ENCODE measurements at regions not wholly inside any gene's neighbourhood (a gene's known extent, or its start where the extent isn't known, plus 50 kb on each side); places are given as distances from the start of the nearest gene placed in this dataset.

- in situ Hi-C loops (cut with MboI; ENCODE audit: low sequenced_read_pairs) = no loop called here
These were observed 135.8 kb upstream of the CITED2 start for GRCh38 chr6:139510040-139510790.

DNA sequence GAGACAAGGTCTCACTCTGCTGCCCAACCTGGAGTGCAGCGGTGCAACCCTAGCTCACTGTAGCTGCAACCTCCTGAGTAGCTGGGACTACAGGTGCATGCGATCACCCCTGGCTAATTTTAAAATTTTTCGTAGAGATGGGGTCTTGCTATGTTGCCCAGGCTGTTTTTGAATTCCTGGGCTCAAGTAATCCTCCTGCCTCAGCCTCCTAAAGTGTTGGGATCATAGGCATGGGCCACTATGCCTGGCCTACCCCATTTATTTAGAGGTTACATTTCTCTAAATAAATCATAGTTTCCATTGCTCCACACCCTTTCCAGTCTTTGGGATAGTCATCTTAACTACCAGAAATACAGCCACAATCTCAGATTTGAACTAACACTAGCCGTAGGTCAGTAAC is 134.7 kb upstream of the CITED2 start:
- in situ Hi-C loops (cut with MboI; ENCODE audit: low sequenced_read_pairs) = no loop called here

DNA sequence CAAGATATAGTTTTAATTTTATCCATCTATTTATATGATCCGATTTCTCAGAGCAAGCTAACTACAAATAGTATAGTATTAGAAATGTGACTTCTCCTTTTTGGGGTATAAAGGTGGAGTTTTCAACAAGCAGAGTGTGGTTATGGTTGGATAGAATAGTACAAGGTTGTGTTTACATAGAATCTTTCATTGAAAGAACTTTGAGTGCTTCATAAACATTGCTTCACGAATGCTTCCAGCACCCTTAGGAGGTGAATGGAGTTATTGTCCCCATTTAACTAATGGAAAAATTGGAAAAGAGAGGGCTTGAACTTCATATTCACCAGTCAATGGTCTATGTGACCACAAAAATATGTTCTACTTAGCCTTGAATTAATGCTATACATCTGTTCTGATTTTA is 134.1 kb upstream of the CITED2 start:
- in situ Hi-C loops (cut with MboI; ENCODE audit: low sequenced_read_pairs) = no loop called here

- in situ Hi-C loops (cut with MboI; ENCODE audit: low sequenced_read_pairs) = no loop called here
These were observed 133.6 kb upstream of the CITED2 start for GRCh38 chr6:139508023-139508422.

DNA sequence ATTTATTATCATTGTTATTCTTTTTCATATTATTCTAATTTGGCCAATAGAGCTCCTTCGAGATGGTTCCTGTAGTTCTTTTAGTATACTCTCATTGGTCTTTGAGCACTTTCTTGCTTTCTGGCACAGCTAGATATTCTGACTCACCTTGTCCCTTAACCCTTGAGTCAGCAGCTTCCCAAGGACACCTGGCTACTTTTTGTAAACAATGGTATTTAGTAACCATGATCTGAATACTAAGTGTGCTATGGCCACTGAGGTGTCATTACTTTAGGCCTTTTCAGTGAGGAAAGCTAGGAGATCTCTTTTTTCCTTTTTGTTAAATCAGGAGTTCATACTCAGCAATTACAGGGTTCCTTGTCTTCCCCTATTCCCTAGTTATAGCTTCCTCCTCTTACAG is 126.5 kb upstream of the CITED2 start:
- in situ Hi-C loops (cut with MboI; ENCODE audit: low sequenced_read_pairs) = no loop called here

GRCh38 chr6:139498715-139499114 is 124.3 kb upstream of the CITED2 start:
- in situ Hi-C loops (cut with MboI; ENCODE audit: low sequenced_read_pairs) = no loop called here

DNA sequence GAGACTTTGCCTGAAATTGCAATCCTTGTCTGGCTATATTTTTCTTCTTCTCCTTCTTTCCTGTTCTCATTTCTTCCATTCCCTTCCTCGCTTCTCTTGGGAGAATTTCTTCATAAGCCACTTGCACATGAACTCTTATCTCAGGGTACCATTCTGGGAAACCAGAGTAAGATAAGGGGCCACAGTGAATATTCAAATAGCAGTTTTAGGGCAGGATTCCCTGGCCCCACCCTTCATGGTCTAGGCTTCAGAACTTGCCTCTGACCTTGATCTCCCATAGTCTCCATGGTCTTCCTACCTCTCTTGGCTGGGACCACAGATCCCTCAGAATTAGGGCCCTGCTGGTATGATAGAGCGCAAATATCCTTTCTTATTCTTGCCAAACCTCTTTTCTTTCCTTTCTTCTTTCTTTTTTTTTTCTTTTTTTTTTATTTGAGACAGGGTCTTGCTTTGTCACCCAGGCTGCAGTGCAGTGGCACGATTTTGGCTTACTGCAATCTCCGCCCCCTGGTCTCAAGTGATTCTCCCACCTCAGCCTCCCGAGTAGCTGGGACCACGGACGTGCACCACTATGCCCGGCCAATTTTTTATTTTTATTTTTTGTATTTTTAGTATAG is 123.0 kb upstream of the CITED2 start:
- in situ Hi-C loops (cut with MboI; ENCODE audit: low sequenced_read_pairs) = no loop called here

- in situ Hi-C loops (cut with MboI; ENCODE audit: low sequenced_read_pairs) = no loop called here
These were observed 122.4 kb upstream of the CITED2 start for GRCh38 chr6:139496654-139497344.

GRCh38 chr6:139494376-139494990 is 120.0 kb upstream of the CITED2 start:
- in situ Hi-C loops (cut with MboI; ENCODE audit: low sequenced_read_pairs) = no loop called here

- in situ Hi-C loops (cut with MboI; ENCODE audit: low sequenced_read_pairs) = no loop called here
These were observed 116.0 kb upstream of the CITED2 start for GRCh38 chr6:139490482-139490881.

DNA sequence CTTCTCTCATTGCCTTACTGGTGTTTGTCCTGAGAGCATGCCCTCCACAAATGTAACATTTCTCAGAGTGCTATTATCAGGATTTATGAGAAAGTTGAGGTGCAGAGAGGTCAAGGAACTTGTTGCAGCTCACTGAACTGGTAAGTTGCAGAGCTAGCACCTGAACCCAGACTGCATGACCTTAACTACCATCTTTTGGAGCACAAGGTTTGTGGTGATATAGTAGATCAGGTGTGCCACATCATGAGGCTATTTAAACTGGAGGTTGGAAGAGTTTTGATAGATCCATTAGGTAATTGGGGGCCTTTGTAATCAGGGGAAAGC is 112.0 kb upstream of the CITED2 start:
- in situ Hi-C loops (cut with MboI; ENCODE audit: low sequenced_read_pairs) = no loop called here

- in situ Hi-C loops (cut with MboI; ENCODE audit: low sequenced_read_pairs) = no loop called here
These were observed 111.5 kb upstream of the CITED2 start for GRCh38 chr6:139485742-139486475.

- in situ Hi-C loops (cut with MboI; ENCODE audit: low sequenced_read_pairs) = no loop called here
These were observed 110.7 kb upstream of the CITED2 start for GRCh38 chr6:139485185-139485584.

- in situ Hi-C loops (cut with MboI; ENCODE audit: low sequenced_read_pairs) = no loop called here
These were observed 108.6 kb upstream of the CITED2 start for GRCh38 chr6:139483079-139483478.

DNA sequence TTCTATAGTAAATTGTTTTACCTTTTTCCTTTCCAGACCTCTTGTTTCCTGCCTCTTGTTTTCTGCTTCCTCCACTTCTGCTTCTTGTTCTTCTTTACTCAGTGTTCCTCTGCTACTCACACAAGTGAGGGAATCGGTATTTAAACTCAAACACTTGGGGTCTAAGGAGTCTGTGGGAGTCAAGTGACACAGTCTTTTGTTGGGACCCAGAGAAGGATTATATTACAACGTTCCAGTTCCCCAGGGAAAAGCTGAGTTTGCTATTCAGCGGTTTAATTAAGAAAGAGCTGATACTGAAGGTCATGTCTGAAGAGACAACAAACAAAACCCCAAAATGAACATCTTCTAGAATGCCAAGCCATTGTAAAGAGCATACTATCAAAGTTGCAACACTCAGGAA is 107.8 kb upstream of the CITED2 start:
- in situ Hi-C loops (cut with MboI; ENCODE audit: low sequenced_read_pairs) = no loop called here

- in situ Hi-C loops (cut with MboI; ENCODE audit: low sequenced_read_pairs) = no loop called here
These were observed 106.1 kb upstream of the CITED2 start for GRCh38 chr6:139480356-139481165.

GRCh38 chr6:139479433-139480222 is 105.2 kb upstream of the CITED2 start:
- in situ Hi-C loops (cut with MboI; ENCODE audit: low sequenced_read_pairs) = no loop called here

GRCh38 chr6:139475646-139476045 is 101.2 kb upstream of the CITED2 start:
- in situ Hi-C loops (cut with MboI; ENCODE audit: low sequenced_read_pairs) = no loop called here

- in situ Hi-C loops (cut with MboI; ENCODE audit: low sequenced_read_pairs) = no loop called here
These were observed 100.8 kb upstream of the CITED2 start for GRCh38 chr6:139475241-139475640.

Data from HL-60/S4 treated with retinoic acid at 250 ng/mL for 4 days and 3 days (cell line).